HG02885 (cell line): ENCODE measurements at regions not wholly inside any gene's neighbourhood (a gene's known extent, or its start where the extent isn't known, plus 50 kb on each side); places are given as distances from the start of the nearest gene placed in this dataset.
"Not testable (repeated sequence)": the region's sequence is repeated elsewhere in the genome, so short reads cannot be mapped to it uniquely, and the experiment has no call there.

Experiments
- ATAC-seq: cut with Tn5 transposase; IDR thresholded peaks from one replicate; pipeline ENCODE4 v1.9.1; 2021; ENCODE audit warnings: mild to moderate bottlenecking; ENCODE audit not compliant: unreplicated experiment, poor library complexity

GRCh38 chr3:177336873-177337450 is 139.7 kb upstream of the TBL1XR1 start:
- ATAC-seq, result no peak

- ATAC-seq, result peak; percentile 81
Measured at GRCh38 chr3:177337541-177338331, 140.5 kb upstream of the TBL1XR1 start.

GRCh38 chr3:177338697-177339219 is 141.5 kb upstream of the TBL1XR1 start:
- ATAC-seq, result peak; percentile 48

- peak; percentile 17 for ATAC-seq
Measured at GRCh38 chr3:177339220-177339703, 142.0 kb upstream of the TBL1XR1 start.

- no peak for ATAC-seq
Measured at GRCh38 chr3:177340243-177340830, 143.1 kb upstream of the TBL1XR1 start.

- no peak for ATAC-seq
Measured at GRCh38 chr3:177341736-177342419, 144.6 kb upstream of the TBL1XR1 start.

- no peak for ATAC-seq
Measured at GRCh38 chr3:177343122-177343625, 145.9 kb upstream of the TBL1XR1 start.

- ATAC-seq, result peak; percentile 87
Measured at GRCh38 chr3:177345049-177345972, 148.0 kb upstream of the TBL1XR1 start.

- ATAC-seq, result peak; percentile 4
Measured at GRCh38 chr3:177345973-177346503, 148.8 kb upstream of the TBL1XR1 start.

- ATAC-seq, result no peak
Measured at GRCh38 chr3:177346878-177347277, 149.6 kb upstream of the TBL1XR1 start.

GRCh38 chr3:177347611-177348010 is 150.3 kb upstream of the TBL1XR1 start:
- ATAC-seq, result no peak

GRCh38 chr3:177348974-177349373 is 151.7 kb upstream of the TBL1XR1 start:
- no peak for ATAC-seq

GRCh38 chr3:177349384-177349783 is 152.1 kb upstream of the TBL1XR1 start:
- no peak for ATAC-seq

- no peak for ATAC-seq
Measured at GRCh38 chr3:177350121-177350520, 152.8 kb upstream of the TBL1XR1 start.

- ATAC-seq, result no peak
Measured at GRCh38 chr3:177351206-177351605, 153.9 kb upstream of the TBL1XR1 start.

- peak; percentile 98 for ATAC-seq
Measured at GRCh38 chr3:177351757-177352158, 154.5 kb upstream of the TBL1XR1 start.

- ATAC-seq, result no peak
Measured at GRCh38 chr3:177352424-177352823, 155.1 kb upstream of the TBL1XR1 start.

GRCh38 chr3:177353140-177353539 is 155.9 kb upstream of the TBL1XR1 start:
- ATAC-seq, result no peak

GRCh38 chr3:177353879-177354278 is 156.6 kb upstream of the TBL1XR1 start:
- not testable (repeated sequence) for ATAC-seq
